HG02981 (cell line): ENCODE measurements at regions not wholly inside any gene's neighbourhood (a gene's known extent, or its start where the extent isn't known, plus 50 kb on each side); places are given as distances from the start of the nearest gene placed in this dataset.

Experiments used
- ATAC-seq: cut with Tn5 transposase; IDR thresholded peaks from one replicate; pipeline ENCODE4 v1.9.1; 2021; ENCODE audit warnings: mild to moderate bottlenecking, moderate library complexity; ENCODE audit not compliant: unreplicated experiment

DNA sequence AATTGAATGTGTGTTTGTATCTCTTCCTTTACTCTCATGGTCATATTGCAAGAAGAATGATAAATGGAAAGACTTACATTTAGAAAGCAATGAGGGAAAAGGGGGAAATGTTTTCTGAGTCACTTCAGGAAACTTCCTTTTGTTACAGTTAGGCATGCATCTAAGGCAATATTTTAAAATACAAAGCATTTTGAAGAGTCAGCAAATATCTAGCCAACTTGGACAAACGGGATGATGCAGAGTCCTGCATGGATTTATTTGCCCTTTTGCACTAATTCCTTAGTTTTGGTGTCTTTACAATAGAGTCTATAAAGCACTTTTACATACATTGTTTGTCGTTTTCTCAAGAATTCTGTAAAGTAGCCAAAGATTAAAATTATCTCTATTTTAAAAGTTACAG, 286.2 kb upstream of the UBE2E2 start:
- no peak for ATAC-seq

DNA sequence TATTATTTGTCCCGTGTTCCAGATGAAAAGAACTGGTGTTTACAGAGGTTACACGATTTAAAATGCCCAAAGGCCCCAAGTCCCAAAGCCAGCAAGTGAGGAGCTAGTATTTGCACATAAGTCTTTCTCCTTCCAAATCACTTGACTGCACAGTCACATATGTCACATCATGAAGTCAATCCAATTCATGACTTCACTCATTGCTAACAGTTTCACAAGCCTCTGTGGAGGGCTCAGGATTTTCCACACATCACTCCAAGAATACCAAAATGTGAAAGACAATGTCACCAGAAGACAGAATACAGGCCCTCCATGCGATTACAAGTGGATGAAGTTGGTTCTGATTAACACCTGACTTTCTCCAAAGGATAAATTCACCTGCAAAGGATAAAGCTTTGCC, 283.1 kb upstream of the UBE2E2 start:
- ATAC-seq = no peak

DNA sequence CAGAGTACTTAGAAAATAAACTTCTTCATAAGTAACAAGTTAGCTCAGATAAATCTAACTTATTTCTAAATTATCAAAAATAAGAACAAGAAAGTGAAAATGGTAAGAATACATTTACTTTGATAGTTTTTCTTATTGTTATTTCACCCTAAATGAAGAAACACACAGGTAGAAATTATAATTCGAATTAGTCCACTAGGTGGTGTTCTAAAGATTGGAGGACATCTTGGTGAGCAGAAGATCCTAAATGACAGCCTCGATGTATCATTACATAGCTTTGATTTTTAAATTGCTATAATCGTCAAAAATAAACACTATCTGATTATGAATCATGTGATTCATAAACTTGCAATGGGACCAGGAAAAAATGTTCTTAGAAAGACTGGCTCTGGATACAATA, 280.8 kb upstream of the UBE2E2 start:
- ATAC-seq = no peak

DNA sequence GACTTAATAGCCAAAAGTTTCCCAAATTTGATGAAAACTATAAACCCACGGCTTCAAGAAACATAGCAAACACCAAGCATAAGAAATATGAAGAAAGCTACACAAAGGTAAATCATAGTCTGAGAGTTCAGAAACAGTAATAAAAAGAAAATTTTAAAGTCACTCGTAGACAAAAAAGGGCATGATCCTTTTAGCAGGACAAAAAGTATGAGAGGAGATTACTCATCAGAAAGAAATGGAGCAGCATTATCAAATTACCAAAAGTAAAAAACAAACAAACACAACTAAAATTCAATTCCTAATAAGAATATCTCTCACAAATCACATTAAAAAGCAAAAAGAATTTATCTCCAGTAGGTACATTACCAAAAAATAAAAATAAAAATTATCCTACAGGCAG, 279.4 kb upstream of the UBE2E2 start:
- ATAC-seq = no peak

DNA sequence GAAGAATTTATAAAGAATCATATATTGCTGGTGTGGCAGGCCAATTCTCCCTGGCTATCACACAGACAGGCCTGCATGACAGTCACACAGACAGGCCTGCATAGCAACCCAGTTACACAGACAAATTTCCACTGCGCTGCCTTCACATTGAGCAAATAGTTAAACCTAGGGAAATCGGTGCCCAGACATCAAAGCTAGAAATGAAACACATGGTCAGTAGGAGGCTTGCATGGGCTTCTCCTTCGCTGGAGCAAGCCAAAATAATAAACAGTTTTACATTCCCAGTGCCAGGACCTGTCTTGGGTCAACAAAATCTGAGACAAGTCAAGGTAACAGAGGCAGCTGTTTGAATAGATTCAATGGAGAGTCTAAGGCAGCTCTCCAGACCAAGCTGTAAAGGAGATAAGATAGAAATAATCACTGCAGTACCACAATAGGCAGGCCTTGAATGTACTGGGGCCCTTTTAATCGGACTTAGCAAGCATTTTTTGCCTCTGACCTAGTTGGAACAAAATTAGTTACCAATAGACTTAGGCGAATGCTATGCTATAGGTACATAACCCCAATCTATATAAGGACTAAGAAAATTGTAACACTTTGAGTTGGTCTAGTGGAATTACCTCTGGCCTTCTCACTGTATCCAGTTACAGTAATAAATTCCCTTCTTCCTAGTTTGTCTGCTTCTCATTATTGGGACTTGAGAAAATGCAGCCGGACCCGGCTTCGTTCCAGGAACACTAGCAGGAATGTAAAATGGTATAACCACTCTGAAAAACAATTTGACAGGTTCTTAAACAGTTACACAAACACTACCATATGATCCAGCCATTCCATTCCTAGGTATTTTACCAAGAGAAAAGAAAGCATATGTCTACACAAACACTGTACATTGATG, 274.7 kb upstream of the UBE2E2 start:
- no peak for ATAC-seq

DNA sequence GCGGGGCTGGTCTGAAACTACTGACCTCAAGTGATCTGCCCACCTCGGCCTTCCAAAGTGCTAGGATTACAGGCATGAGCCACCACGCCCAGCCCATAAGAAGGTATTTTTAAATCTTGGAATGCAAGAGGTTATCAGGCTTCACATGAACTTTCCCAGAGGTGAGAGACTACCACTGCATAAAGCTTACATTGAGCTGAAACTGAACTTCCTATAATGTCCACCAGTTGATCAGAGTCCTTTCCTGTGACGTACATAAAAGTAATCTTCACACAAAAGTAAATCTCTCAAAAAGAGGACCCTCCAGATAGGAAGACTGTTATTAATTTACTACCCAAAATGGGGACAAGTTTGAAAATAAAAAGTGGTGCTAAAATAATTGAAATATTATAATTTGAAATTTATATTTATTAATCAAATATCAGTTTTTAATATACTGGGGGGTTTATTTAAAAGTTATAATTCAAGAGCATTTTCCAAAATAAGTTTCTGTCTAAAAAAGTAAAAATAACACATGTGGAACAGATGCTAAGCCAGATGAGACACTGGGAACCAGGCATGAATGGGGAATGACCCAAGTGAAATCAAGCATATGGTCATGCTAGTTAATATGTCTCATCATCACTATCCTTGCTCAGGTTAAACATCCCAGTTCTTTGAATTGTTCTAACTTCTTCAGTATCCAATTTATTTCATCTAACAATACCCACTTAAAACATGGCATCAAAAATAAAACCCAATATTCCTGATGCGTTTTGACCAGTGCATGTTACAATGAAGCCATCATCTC, 269.9 kb upstream of the UBE2E2 start:
- no peak for ATAC-seq

DNA sequence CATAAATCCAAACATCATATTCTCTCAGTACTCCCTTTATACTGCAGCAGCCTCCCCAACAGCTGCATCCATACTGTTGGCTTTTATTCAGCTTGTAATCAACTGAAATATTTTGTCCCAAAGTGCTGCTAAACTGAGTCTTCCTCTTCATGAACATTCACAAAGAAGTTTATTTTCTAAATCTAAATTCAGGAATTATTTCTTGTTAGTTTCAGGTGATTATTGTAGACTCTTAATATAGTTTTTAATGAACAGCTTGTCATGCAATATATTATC, 269.3 kb upstream of the UBE2E2 start:
- no peak for ATAC-seq

DNA sequence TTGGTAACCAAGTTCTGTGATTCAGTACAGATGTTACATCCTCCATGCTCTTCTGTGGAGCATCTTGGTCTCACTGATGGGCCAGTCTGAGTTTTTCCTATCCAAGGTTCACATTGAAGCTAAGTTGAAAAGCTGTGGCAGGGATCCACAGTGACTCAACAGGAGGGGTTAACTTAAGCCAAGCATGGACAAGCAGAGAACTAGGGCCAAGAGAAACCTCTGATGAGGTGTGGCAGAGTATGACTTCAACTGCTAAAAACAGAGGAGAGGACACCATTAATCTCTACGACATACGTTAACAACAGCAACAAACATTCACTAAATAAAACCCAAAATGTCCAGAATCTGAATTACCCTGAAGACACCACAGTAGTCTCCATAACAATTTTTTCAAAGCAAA, 268.1 kb upstream of the UBE2E2 start:
- ATAC-seq = no peak

DNA sequence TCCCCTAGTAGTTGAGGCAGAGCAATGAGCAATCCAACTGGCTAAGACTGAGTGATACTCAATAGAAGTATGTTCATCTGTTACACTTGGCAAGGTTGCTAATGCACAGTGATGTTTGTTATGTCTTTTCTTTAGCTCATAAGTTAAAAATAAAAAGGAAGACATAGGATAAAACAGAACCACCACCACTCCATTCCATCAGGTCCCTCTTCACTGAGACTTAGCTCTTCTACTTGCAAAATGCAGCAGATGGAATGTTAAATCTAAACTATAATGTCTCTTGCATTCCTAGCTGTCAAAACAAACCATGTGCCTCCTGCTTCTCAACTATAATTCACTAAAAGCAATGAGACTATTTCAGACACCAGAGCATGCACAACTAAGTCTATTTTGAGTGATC, 265.6 kb upstream of the UBE2E2 start:
- ATAC-seq = no peak

DNA sequence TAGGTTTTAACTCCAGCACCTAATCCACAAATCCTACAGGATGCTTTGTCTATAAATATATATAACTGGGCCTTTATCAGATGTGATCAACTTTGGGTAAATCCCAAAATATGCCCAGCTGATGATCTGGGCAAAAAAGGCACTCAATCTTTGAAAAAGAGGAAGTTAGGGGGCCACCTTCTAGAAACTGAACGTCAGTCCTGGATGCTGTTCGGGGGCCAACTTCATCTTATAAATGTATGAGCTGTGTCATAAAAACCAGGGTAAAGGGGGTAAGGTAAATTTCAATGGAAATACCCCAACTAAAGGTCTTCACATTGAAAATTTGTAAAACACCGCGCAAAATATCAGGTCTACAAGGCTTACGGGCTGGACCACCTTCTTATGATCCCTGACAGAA, 264.4 kb upstream of the UBE2E2 start:
- ATAC-seq = no peak

DNA sequence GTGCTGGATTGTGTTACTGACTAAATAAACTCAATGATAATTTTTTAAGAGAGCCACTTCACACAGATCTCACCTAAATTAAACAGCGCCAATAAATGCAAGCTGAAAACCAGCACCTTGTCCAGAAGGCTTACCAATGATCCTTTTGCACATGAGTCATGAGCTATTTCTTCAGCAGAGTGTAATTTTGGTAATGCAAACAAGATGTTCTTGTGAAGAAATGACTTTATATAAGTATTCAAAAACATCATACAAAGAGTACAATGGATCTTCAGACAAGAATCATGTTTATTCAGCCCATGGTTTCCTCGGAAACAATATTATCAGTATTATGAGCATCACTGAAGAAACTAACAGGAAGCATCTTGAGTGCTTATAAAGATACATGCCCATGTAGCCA, 263.8 kb upstream of the UBE2E2 start:
- no peak for ATAC-seq

DNA sequence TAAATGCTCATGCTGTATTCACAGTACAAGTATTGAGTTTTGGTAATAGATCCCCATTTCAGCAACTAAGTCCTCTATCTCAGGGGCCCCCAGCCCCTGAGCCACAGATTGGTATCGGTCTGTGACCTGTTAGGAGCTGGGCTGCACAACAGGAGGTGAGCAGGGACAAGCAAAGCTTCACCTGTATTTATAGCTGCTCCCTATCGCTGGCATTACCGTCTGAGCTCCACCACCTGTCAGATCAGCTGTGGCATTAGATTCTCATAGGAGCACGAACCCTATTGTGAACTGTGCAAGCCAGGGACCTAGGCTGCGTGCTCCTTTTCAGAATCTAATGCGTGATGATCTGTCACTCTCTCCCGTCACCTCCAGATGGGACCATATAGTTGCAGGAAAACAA, 262.8 kb upstream of the UBE2E2 start:
- no peak for ATAC-seq

DNA sequence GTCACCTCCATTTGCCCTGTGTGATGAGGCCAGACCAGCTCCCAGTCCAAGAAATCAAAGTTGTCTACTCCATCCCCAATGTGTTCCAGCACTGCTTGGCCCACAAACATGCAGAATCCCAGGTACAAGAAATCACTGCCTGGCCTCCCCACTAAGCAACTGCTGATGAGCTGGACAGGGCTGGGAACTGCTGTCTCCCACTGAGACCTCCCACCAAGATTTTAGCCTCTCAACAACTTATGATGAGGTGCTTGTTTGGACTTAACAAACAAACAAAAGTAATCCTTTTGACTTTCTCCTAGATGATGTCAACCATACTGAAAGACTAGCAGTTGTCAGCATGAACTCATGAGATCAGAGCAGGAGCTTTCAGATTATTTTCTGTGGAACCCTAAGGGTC, 260.1 kb upstream of the UBE2E2 start:
- no peak for ATAC-seq

DNA sequence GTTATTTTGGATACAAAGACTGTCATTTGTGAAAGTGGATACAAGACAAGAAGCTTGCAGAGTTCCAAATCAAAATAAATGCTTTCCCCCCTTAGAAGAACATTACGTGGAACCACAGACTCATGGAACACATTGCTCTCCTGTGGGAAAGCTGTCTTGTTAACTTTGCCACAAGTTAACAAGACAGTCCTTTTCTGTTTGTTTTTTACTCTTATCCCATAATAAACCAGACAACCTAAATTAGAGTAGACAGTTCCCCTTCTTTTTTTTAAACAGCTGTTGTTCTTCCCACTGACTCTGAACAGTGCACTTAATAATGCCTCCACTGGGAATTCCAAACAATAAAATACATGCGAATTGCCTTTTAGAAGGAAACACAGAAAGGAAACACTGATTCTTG, 255.3 kb upstream of the UBE2E2 start:
- ATAC-seq = no peak

DNA sequence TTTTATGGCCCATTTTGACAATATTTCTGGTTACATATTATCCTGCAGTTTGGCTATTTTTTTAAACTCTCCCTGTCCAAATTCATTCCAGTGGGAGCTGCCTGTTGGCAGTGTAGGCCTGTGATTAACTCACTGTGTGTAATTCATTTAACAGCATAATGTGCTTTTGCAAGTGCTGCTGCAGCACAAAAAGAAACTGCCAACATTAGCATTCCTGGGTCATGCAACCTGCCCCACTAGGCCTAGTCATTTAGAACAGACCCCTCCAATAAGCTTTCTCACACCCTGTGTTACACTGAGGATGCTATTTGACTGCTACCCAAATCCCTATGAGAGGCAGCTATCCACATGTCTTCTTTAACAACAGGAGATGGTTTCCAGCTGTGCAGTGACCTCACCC, 251.2 kb upstream of the UBE2E2 start:
- ATAC-seq = no peak

DNA sequence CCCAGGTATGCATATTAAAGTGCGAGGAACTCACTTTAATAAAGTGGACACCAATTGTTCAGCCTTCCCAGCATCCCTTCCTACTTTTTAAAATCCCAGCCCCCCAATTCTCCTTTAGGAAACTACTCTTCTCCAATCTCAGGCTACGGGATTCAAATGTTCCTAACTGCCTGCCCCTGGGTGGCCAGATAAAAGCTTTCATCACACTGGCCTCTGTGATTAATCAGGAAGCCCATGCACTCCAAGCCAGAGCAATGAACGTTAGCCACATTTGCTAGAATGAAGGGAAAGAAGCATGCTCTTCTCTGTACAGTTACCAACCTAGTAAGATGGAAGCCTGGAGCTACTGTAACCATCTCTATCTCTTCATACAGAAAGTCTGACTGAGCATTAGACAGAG, 250.3 kb upstream of the UBE2E2 start:
- no peak for ATAC-seq

DNA sequence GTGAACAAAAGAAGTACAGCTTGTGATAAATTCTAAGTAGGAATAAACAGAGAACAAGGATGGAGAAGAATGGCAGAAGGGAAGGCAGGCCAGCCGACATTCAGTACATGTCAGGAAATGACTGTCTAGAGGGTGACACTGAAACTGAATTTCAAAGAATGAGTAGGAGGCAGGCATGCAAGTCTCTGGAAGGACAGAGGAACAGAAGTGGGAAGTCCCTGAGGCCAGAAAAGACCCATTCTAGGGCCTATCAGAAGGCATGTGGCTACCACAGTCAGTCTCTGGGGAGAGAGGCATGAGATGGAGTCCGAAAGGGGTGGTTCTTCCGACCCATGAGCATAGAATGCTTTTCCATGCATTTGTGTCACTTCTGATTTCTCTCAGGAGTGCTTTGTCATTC, 243.5 kb upstream of the UBE2E2 start:
- peak; percentile 90 for ATAC-seq

DNA sequence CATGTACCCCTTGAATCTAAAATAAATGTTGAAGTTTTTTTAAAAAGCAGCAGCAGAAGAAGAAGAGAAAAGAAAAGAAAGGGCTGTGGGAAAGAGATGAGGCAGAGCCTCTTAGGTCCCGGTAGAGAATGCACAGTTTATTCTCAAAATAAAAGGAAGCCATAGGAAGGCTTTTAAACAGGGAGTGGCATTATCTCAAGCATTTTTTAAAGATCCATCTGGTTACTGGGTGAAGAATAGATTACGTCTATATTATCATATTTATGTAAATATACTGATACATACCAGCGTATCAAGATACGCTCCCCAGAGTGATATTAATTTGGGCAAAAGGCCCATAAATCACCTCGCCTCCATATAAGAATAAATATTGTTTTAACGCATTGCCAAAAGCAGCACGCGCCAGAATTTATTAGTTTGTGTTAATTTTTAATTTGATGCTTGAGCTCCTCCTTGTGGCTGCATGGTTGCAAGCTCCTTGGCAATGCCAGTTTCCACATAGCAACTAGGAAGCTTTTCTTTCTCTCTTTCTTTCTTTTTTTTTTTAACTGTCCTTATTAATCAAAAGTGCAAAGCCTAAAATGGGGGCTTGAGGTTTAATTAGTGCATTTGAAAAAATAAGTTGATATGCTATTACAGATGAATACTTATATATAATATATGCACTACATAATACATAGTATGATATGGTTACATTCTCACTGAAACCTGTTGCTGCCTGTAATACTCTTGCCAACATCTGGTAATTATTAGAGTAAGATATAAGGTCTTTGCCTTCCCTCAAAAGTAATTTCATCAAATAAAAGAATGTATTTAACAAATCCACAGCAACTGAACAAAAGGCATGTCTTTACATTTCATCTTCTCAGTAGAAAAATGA, 242.8 kb upstream of the UBE2E2 start:
- ATAC-seq = peak; percentile 46

DNA sequence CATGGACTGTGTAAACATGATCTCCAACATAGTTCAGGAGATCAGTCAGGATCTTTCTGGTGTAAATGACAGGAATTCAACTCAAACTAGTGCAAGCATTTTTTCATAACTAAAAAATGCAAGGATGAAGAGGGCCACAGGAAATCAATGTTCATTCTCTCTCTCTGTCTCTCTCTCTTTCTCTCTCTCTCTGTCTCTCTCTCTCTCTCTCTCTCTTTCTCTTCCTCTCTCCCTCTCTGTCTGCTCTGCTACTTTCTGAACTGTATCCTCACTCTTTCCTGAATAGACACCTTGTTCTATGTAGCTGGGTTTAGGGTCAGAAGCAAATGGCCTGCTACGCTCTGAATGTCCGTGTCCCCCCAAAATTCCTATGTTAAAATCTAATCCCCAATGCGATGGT, 240.9 kb upstream of the UBE2E2 start:
- ATAC-seq = no peak

DNA sequence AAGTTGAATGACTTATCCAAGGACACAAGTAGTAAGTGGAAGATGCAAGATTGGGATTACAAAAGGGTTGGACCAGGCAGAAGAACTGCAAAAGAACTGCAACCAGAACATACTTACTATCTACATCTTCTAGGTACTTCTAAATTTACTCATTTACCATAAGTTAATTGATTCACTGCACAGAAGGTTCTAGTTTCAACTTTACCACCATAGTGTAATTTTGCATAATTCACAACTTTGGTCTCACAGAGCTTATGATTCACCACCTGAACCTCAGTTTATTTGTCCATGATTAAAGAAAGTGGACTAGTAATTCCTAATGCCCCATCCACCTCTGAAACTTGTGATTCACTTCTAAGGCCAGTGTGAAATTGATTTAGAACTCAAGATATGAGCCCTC, 236.8 kb upstream of the UBE2E2 start:
- ATAC-seq = peak; percentile 60

DNA sequence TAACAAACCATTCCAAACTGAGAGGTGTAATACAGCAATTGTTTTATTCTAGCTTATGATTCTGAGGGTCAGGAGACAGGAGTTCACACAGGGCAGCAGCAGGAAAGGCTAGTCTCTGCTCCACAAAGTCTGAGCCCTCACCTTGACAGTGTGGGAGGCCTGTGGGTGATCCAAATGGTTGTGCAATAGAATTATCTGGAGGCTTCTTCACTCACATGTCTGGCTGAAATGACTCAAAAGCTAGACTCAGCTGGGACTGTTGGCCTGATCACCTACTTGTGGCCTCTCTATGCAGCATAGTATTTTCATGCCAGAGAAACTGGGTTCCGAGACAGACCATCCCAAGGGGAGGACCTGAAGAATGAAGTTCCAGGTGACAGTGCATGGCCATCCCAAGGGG, 233.9 kb upstream of the UBE2E2 start:
- no peak for ATAC-seq

DNA sequence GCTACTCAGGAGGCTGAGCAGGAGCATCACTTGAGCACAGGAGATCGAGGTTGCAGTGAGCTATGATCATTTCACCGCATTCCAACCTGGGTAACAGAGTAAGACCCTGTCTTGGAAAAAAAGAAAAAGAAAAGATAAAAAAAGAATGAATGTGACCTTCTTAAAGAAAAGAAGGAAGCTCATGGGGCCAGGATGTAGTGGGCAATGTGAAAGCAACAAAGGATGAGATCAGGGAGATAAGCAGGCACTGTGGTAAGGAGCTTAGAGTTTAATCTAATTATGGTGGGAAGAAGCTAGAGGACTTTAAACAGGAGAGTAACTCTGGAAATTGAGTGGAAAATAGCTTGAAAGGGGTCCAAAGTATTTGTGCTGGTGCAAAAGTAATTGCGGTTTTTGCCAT, 231.6 kb upstream of the UBE2E2 start:
- no peak for ATAC-seq
